ENCODE measurements at regions not wholly inside any gene's neighbourhood (a gene's known extent, or its start where the extent isn't known, plus 50 kb on each side); places are given as distances from the start of the nearest gene placed in this dataset.

GRCh38 chr3:13195374-13195773, 122.1 kb upstream of the IQSEC1 start:
- H3K9me2 ChIP-seq (replicated peaks; ENCODE audit: insufficient read depth, low read length): no peaks in the 10 kb centered on the region
- H3K9ac ChIP-seq (ENCODE audit: low read length): no peak overlapping the region
- no peak overlapping the region for H3K4me2 ChIP-seq (ENCODE audit: low read depth, low read length, poor library complexity, severe bottlenecking)
- H3K79me2 ChIP-seq (ENCODE audit: insufficient read depth, low read length): no peaks in the 10 kb centered on the region
- no peaks in the 10 kb centered on the region for H4K20me1 ChIP-seq (ENCODE audit: low read depth, low read length)
- no peak for TF ChIP-seq EZH2phosphoT487 (conservative IDR thresholded peaks at IDR 0.05; ENCODE audit: low read length)
- no peak for TF ChIP-seq CTCF (IDR thresholded peaks at IDR 0.05; ENCODE audit: insufficient read depth, low read length, poor library complexity, severe bottlenecking)
- no peaks in the 10 kb centered on the region for H3K36me3 ChIP-seq (ENCODE audit: low read length)
- H3K4me3 ChIP-seq (ENCODE audit: insufficient read depth, low read length, poor library complexity, severe bottlenecking): no peak overlapping the region
- H2AFZ ChIP-seq (ENCODE audit: low read depth, low read length, severe bottlenecking): no peak overlapping the region
- no peak overlapping the region for H3K27ac ChIP-seq (ENCODE audit: low read depth, low read length)
- H3K27me3 ChIP-seq (ENCODE audit: low read length): 0 out of 2 replicates have a peak, but pooled peaks cover 3% of the 10 kb centered on the region
- no peaks in the 10 kb centered on the region for H3F3A ChIP-seq (ENCODE audit: insufficient read depth)
- H3K9me3 ChIP-seq (ENCODE audit: insufficient read depth, low read length): no peaks in the 10 kb centered on the region

GRCh38 chr3:13194285-13195209, 121.3 kb upstream of the IQSEC1 start:
- H3K9me2 ChIP-seq (replicated peaks; ENCODE audit: insufficient read depth, low read length): no peaks in the 10 kb centered on the region
- H3K27ac ChIP-seq (ENCODE audit: low read depth, low read length): no peak overlapping the region
- no peak for TF ChIP-seq EZH2phosphoT487 (conservative IDR thresholded peaks at IDR 0.05; ENCODE audit: low read length)
- no peak for TF ChIP-seq CTCF (IDR thresholded peaks at IDR 0.05; ENCODE audit: insufficient read depth, low read length, poor library complexity, severe bottlenecking)
- no peaks in the 10 kb centered on the region for H3K79me2 ChIP-seq (ENCODE audit: insufficient read depth, low read length)
- H3K4me2 ChIP-seq (ENCODE audit: low read depth, low read length, poor library complexity, severe bottlenecking): no peak overlapping the region
- H2AFZ ChIP-seq (ENCODE audit: low read depth, low read length, severe bottlenecking): no peak overlapping the region
- no peaks in the 10 kb centered on the region for H3K27me3 ChIP-seq (ENCODE audit: low read length)
- no peaks in the 10 kb centered on the region for H4K20me1 ChIP-seq (ENCODE audit: low read depth, low read length)
- no peaks in the 10 kb centered on the region for H3F3A ChIP-seq (ENCODE audit: insufficient read depth)
- H3K9ac ChIP-seq (ENCODE audit: low read length): no peak overlapping the region
- no peaks in the 10 kb centered on the region for H3K9me3 ChIP-seq (ENCODE audit: insufficient read depth, low read length)
- H3K4me3 ChIP-seq (ENCODE audit: insufficient read depth, low read length, poor library complexity, severe bottlenecking): no peak overlapping the region
- H3K36me3 ChIP-seq (ENCODE audit: low read length): no peaks in the 10 kb centered on the region

- no peak for TF ChIP-seq EZH2phosphoT487 (conservative IDR thresholded peaks at IDR 0.05; ENCODE audit: low read length)
- TF ChIP-seq CTCF (IDR thresholded peaks at IDR 0.05; ENCODE audit: insufficient read depth, low read length, poor library complexity, severe bottlenecking): no peak
- Histone ChIP-seq H3K79me2 (ENCODE audit: insufficient read depth, low read length) (no peaks in the 10 kb centered on the region), H3K9me3 (ENCODE audit: insufficient read depth, low read length) (no peaks in the 10 kb centered on the region), H3F3A (ENCODE audit: insufficient read depth) (no peaks in the 10 kb centered on the region), H3K36me3 (ENCODE audit: low read length) (no peaks in the 10 kb centered on the region), H3K27ac (ENCODE audit: low read depth, low read length) (no peak overlapping the region), H3K9ac (ENCODE audit: low read length) (no peak overlapping the region), H3K9me2 (replicated peaks; ENCODE audit: insufficient read depth, low read length) (no peaks in the 10 kb centered on the region), H3K4me3 (ENCODE audit: insufficient read depth, low read length, poor library complexity, severe bottlenecking) (no peak overlapping the region), H3K4me2 (ENCODE audit: low read depth, low read length, poor library complexity, severe bottlenecking) (no peak overlapping the region), H2AFZ (ENCODE audit: low read depth, low read length, severe bottlenecking) (no peak overlapping the region), H4K20me1 (ENCODE audit: low read depth, low read length) (no peaks in the 10 kb centered on the region), H3K27me3 (ENCODE audit: low read length) (no peaks in the 10 kb centered on the region)
Observed at GRCh38 chr3:13193320-13194284, 120.4 kb upstream of the IQSEC1 start.

Measured in SU-DHL-6 (cell line).